GM12873 (cell line): ENCODE measurements at regions not wholly inside any gene's neighbourhood (a gene's known extent, or its start where the extent isn't known, plus 50 kb on each side); places are given as distances from the start of the nearest gene placed in this dataset.

Experiments used
- TF ChIP-seq, protein P1 (sequence below): IDR thresholded peaks from 2 replicates; pipeline ENCODE4 v1.5.1; 2012; ENCODE audit warnings: low read depth, mild to moderate bottlenecking, moderate library complexity, low read length, control low read depth; ENCODE audit not compliant: insufficient read depth; ENCODE audit errors: missing control alignments

DNA sequence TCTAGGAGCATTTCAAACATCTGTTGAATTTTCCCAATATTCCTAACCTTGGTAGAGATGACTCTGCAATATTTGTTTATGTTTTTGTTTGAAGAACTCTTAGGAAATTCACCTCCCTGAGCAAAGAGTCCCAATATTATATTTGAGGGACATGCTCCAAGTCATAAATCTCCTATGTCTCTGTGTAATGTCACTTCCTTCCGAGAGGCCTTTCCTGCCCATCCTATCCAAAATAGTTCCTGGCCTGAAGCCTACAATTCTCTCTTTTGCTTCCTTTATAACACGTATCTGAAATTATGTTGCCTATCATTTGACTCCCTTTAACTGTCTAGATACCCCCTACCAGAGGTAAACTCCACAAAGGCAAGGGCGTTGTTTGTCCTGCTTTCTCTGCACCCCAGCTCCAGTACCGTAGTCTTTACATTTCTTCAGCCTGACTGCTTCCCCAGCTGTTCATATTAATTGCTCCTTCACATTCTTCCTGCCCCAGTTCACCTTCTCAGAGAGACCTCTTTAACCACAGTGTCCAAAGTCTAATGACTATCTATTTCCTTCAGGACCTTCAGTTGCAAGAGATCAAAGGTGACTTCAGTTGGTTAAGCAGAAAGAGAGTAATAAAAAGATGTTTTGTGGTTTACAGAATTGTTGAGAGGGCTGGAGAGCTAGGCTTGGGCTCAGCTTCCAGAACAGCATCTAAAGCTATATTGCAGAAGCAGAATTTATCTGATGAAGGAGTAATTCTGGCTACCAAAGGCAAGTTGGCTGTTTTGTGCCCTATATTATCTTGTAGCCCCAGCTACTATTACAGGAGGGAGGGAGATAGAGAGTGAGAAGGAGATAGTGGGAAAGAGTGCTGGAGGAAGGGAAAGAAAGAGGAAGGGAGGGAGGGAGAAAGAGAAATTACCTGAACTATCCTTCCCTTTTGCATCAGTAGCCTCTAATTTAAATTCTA lies 109.3 kb upstream of the TMEM161B start:
- TF ChIP-seq, protein P1, sequence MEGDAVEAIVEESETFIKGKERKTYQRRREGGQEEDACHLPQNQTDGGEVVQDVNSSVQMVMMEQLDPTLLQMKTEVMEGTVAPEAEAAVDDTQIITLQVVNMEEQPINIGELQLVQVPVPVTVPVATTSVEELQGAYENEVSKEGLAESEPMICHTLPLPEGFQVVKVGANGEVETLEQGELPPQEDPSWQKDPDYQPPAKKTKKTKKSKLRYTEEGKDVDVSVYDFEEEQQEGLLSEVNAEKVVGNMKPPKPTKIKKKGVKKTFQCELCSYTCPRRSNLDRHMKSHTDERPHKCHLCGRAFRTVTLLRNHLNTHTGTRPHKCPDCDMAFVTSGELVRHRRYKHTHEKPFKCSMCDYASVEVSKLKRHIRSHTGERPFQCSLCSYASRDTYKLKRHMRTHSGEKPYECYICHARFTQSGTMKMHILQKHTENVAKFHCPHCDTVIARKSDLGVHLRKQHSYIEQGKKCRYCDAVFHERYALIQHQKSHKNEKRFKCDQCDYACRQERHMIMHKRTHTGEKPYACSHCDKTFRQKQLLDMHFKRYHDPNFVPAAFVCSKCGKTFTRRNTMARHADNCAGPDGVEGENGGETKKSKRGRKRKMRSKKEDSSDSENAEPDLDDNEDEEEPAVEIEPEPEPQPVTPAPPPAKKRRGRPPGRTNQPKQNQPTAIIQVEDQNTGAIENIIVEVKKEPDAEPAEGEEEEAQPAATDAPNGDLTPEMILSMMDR, result no peak

DNA sequence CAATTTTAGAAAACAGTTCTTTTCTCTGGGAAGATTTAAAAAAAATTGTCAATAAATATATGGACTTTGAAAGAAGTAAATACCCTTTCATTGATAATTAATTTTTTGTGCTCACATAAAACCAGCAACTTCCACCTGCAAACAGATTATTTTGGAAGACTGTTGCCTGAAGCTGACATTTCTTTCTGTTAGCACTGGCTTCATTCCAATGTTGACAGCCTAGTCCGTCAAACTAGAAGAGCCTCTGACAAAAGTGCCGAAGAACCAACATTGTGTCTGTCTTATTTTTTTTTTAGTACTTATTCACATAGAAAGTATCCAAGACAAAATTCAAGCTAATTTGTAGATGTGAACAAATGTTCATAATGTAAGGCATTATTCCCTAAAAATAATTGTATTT lies 108.6 kb upstream of the TMEM161B start:
- TF ChIP-seq, protein P1, result no peak

DNA sequence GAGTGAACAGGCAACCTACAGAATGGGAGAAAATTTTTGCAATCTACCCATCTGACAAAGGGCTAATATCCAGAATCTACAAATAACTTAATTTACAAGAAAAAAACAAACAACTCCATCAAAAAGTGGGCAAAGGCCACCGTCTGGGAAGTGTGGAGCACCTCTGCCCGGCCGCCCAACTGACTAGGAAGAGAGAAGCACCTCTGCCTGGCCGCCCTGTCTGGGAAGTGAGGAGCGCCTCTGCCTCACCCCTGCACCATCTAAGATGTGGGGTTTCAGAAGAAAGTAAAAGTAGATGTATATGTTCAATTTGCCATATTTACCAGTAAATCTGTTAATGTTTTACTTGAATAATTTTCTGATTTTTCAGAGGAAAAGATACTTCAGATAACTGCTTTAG lies 108.1 kb upstream of the TMEM161B start:
- TF ChIP-seq, protein P1, result no peak

DNA sequence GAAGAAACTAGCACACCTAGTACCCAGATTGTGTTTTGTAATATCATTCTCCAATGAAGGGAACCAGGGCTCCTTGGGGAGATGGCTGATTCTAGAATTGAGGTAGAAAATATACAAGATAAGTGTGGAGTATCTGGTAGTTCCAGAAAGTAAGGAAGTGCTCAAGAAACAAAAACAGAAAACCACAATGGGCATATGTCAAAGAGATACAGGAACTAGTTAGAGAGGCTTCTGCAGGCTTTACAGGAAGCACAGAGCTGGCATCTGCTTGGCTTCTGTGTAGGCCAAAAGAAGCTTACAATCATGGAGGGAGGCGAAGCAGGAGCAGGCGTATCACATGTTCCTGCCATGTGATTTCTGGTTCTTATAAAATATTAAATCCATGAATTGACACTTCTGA lies 105.7 kb upstream of the TMEM161B start:
- TF ChIP-seq, protein P1, result no peak

DNA sequence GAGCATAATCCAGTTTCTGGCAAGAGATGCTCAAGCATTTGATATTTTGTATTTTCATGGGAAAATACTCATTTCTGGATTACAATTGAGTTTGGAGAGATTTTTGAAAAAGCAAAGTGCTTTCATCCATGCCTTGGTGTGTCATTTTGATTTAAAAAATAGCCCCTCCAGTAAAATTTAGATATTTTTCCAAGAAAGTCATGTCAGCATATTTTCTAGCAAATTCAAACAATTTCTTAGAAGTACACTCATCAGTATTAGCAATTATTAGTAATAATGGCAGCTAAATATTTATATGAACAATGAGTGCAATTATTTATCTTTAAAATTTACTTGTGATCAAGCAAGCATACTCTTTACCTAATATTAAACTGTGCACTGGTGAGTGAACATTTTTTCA lies 102.2 kb upstream of the TMEM161B start:
- TF ChIP-seq, protein P1, result no peak

DNA sequence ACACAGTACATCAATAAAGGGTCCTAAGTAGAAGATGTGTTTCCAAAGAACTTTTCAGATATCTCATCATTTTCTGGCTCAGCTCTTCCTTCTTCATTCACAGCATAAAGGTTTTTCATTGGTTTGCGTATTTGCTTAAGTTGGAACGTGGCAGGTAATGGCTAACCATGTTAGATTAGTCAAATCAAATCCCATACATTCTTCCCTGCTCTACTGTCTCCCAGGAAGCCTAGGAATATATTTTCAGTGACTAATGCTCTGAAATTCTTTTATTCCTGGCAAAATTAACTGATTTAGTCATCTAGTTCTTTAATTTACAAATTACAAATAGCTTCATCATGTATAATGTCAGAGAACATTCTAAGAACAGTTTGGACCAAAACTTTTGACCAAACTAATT lies 99.6 kb upstream of the TMEM161B start:
- TF ChIP-seq, protein P1, result no peak

DNA sequence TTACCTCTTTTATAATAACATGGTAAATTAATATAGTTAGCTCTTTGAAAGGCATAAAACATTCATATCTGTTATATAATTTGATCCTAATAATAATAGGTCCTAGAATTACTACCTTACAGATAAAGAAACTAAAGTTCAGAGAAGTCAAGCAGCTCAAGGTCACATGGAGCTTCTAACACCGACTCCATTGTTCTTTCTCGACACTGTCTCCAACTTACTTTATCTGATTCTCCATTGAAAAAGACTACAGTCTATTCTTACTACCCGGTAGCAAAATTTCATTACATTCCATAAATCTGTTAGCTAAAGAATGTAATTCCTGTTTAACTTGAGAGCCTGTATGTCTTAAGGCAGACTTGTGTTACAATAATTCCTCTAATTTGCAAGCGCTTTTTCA lies 96.3 kb upstream of the TMEM161B start:
- TF ChIP-seq, protein P1, result no peak
